ENCODE measurements at regions not wholly inside any gene's neighbourhood (a gene's known extent, or its start where the extent isn't known, plus 50 kb on each side); places are given as distances from the start of the nearest gene placed in this dataset.

DNA sequence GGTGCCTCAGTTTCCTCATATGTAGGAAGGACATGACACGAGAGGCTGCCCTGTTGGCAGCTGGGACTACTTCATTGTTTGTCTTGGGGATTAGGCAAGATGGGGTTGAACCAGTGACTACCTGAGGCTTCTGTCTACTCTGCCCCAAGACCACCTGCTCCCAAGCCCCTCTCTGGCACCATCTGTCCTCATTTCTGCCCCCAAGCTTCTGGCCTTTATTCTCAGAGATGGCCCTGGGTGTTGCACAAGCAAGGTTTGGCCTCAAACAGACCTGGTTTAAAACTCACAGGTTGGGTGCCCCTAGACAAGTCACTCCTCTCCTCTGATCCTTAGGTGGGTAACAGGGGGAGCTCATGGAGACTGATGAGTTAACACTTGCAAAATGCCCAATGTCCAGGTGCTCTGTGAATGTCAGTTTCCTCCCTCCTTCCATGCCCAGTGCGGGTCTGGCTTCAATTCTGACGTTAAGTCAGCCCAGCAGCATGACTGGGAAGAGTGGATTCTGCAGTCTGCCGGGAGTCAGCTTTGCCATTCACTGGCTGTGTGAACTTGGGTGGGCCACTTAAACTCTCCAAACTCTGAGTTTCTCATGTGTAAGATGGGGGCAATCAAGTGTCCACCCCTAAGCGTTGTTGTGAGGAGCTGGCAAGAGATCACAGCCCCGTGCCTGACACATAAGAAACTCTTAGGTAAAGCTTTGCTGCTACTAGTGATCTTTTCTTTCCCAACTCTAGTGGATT lies 84.5 kb upstream of the TOX2 start:
- no peaks in the 10 kb centered on the region for H3K27me3 ChIP-seq (ENCODE audit: insufficient read depth, low read length)
- H3K23me2 ChIP-seq (ENCODE audit: insufficient read length, low read depth, low read length, poor library complexity, severe bottlenecking), result no peaks in the 10 kb centered on the region
- no peak overlapping the region for H3K9ac ChIP-seq (ENCODE audit: extremely low read depth, insufficient read length, low read length)
- H3K4ac ChIP-seq (ENCODE audit: low read depth, low read length), result no peak overlapping the region
- H3K27ac ChIP-seq (ENCODE audit: insufficient read length, low read depth, low read length), result no peak overlapping the region
- no peak overlapping the region for H3K18ac ChIP-seq (ENCODE audit: insufficient read length, low read depth, low read length)
- Mint-ChIP-seq H3K27ac (no peak overlapping the region), H3K4me3 (no peak overlapping the region), H3K36me3 (ENCODE audit: insufficient read depth in 1 of 3, low read depth in 3 of 3) (no peaks in the 10 kb centered on the region), H3K27me3 (ENCODE audit: low read depth) (peaks cover 19% of the 10 kb centered on the region), H3K9me3 (peaks cover 0 to 4% of the 10 kb centered on the region in 2 experiments; a peak in 2 of 5 replicates), H3K4me1 (no peaks in the 10 kb centered on the region)
- no peak overlapping the region for H4K5ac ChIP-seq (ENCODE audit: insufficient read length, low read depth, low read length)
- H2BK5ac ChIP-seq (ENCODE audit: insufficient read length, low read length), result no peak overlapping the region
- no peak overlapping the region for H2BK20ac ChIP-seq (ENCODE audit: low read depth, low read length, poor library complexity, severe bottlenecking)
- H2BK120ac ChIP-seq (ENCODE audit: low read depth, low read length, poor library complexity, severe bottlenecking), result no peak overlapping the region
- WGBS (ENCODE audit: extremely low coverage, insufficient read length, low lambda C conversion rate), result no CpG with 5 or more reads among the region's 6 CpGs
- no peak overlapping the region for H2BK12ac ChIP-seq (ENCODE audit: insufficient read length, low read depth, low read length)
- H4K91ac ChIP-seq (ENCODE audit: insufficient read length, low read depth, low read length), result no peak overlapping the region
- H3K56ac ChIP-seq (ENCODE audit: insufficient read length, low read depth, low read length), result no peak overlapping the region
- H3K79me1 ChIP-seq (ENCODE audit: insufficient read depth, low read depth, low read length, poor library complexity, severe bottlenecking), result no peaks in the 10 kb centered on the region
- H3K23ac ChIP-seq (ENCODE audit: insufficient read length, low read depth, low read length), result no peak overlapping the region
- no peaks in the 10 kb centered on the region for H3K9me3 ChIP-seq (ENCODE audit: control insufficient read depth, low read depth, low read length)
- no peak for DNase-seq
- H2AK5ac ChIP-seq (ENCODE audit: insufficient read length, low read length), result no peak overlapping the region
- no peak overlapping the region for H4K8ac ChIP-seq (replicated peaks; ENCODE audit: insufficient read length, low read depth, low read length)
- no peaks in the 10 kb centered on the region for H4K20me1 ChIP-seq (ENCODE audit: control insufficient read depth, insufficient read depth, insufficient read length)
- no peak overlapping the region for H3K14ac ChIP-seq (ENCODE audit: insufficient read depth, low read length)
- H3T11ph ChIP-seq (ENCODE audit: low read length), result no peak overlapping the region
- no peak overlapping the region for H2AFZ ChIP-seq (ENCODE audit: low read length)
- no peaks in the 10 kb centered on the region for H3K4me1 ChIP-seq (ENCODE audit: insufficient read depth, low read length)
- no peak overlapping the region for H3K4me2 ChIP-seq (ENCODE audit: insufficient read depth, insufficient read length, low read length)
- TF ChIP-seq, protein P1, sequence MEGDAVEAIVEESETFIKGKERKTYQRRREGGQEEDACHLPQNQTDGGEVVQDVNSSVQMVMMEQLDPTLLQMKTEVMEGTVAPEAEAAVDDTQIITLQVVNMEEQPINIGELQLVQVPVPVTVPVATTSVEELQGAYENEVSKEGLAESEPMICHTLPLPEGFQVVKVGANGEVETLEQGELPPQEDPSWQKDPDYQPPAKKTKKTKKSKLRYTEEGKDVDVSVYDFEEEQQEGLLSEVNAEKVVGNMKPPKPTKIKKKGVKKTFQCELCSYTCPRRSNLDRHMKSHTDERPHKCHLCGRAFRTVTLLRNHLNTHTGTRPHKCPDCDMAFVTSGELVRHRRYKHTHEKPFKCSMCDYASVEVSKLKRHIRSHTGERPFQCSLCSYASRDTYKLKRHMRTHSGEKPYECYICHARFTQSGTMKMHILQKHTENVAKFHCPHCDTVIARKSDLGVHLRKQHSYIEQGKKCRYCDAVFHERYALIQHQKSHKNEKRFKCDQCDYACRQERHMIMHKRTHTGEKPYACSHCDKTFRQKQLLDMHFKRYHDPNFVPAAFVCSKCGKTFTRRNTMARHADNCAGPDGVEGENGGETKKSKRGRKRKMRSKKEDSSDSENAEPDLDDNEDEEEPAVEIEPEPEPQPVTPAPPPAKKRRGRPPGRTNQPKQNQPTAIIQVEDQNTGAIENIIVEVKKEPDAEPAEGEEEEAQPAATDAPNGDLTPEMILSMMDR (conservative IDR thresholded peaks at IDR 0.05), result no peak
- no peak overlapping the region for H2BK15ac ChIP-seq (ENCODE audit: low read depth, low read length)
- H3K79me2 ChIP-seq (ENCODE audit: insufficient read depth, low read length), result no peaks in the 10 kb centered on the region
